KMS-11 (cell line): ENCODE measurements at regions not wholly inside any gene's neighbourhood (a gene's known extent, or its start where the extent isn't known, plus 50 kb on each side); places are given as distances from the start of the nearest gene placed in this dataset.

Source experiments
- H2AFZ ChIP-seq: fragments of 200-600 bp; sonication (generic); 2 replicates; pipeline ENCODE4 v1.6.1; 2016; ENCODE audit warnings: antibody characterized with exemption, mixed run types, low read depth
- H3K27ac ChIP-seq: fragments of 200-600 bp; sonication (generic); 2 replicates; pipeline ENCODE4 v1.6.1; 2016; ENCODE audit warnings: mild to moderate bottlenecking, mixed run types
- H3K27me3 ChIP-seq: fragments of 200-600 bp; sonication (generic); 2 replicates; pipeline ENCODE4 v1.6.1; 2017; ENCODE audit warnings: mild to moderate bottlenecking, low read depth, mixed run types, moderate library complexity; ENCODE audit not compliant: insufficient read depth
- H3K36me3 ChIP-seq: fragments of 200-600 bp; sonication (generic); 2 replicates; pipeline ENCODE4 v1.6.1; 2017; ENCODE audit warnings: mild to moderate bottlenecking, mixed run types; ENCODE audit not compliant: insufficient read depth
- H3K4me1 ChIP-seq: fragments of 200-600 bp; sonication (generic); 2 replicates; pipeline ENCODE4 v1.6.1; 2016; ENCODE audit warnings: mild to moderate bottlenecking, low read depth, mixed run types; ENCODE audit not compliant: poor library complexity, severe bottlenecking
- H3K4me2 ChIP-seq: fragments of 200-600 bp; sonication (generic); 2 replicates; pipeline ENCODE4 v1.7.0; 2016; ENCODE audit warnings: mild to moderate bottlenecking, mixed run types
- H3K4me3 ChIP-seq: fragments of 200-600 bp; sonication (generic); IDR thresholded peaks from 2 replicates; pipeline ENCODE4 v1.6.1; 2017; ENCODE audit warnings: low read depth, low read length, mixed read lengths; ENCODE audit not compliant: insufficient read depth
- H3K79me2 ChIP-seq: fragments of 200-600 bp; sonication (generic); 2 replicates; pipeline ENCODE4 v1.6.1; 2016; ENCODE audit warnings: low read depth, mixed run types; ENCODE audit not compliant: insufficient read depth
- H3K9ac ChIP-seq: fragments of 200-600 bp; sonication (generic); 2 replicates; pipeline ENCODE4 v1.6.1; 2016; ENCODE audit warnings: mild to moderate bottlenecking, mixed run types
- H4K20me1 ChIP-seq: fragments of 200-600 bp; sonication (generic); 2 replicates; pipeline ENCODE4 v1.6.1; 2016; ENCODE audit warnings: mild to moderate bottlenecking, mixed run types; ENCODE audit not compliant: insufficient read depth
- CTCF ChIP-seq: fragments of 200-600 bp; sonication (generic); conservative IDR thresholded peaks from 2 replicates; pipeline ENCODE4 v1.6.1; 2017; ENCODE audit warnings: low read depth, mild to moderate bottlenecking, antibody characterized with exemption, low read length, moderate library complexity, mixed read lengths

GRCh38 chr12:76698966-76699365 is 64.9 kb upstream of the ZDHHC17 start:
- Histone ChIP-seq H3K4me2 (no peak overlapping the region), H3K4me3 (no peak overlapping the region)
- TF ChIP-seq CTCF = no peak

GRCh38 chr12:76701690-76702089 is 62.2 kb upstream of the ZDHHC17 start:
- Histone ChIP-seq H3K4me3 (no peak overlapping the region), H3K79me2 (no peaks in the 10 kb centered on the region), H3K9ac (no peak overlapping the region), H3K4me2 (no peak overlapping the region), H3K27ac (no peak overlapping the region), H2AFZ (no peak overlapping the region), H3K4me1 (peaks cover 3% of the 10 kb centered on the region), H3K27me3 (no peaks in the 10 kb centered on the region), H4K20me1 (no peaks in the 10 kb centered on the region), H3K36me3 (no peaks in the 10 kb centered on the region)
- no peak for TF ChIP-seq CTCF

More at GRCh38 chr12:76698966-76699365, 64.9 kb upstream of the ZDHHC17 start:
- H3K27me3 ChIP-seq = no peaks in the 10 kb centered on the region
- no peaks in the 10 kb centered on the region for H3K79me2 ChIP-seq
- peaks cover 3% of the 10 kb centered on the region for H3K4me1 ChIP-seq
- H3K9ac ChIP-seq = no peak overlapping the region
- H3K36me3 ChIP-seq = no peaks in the 10 kb centered on the region
- H3K27ac ChIP-seq = no peak overlapping the region
- no peak overlapping the region for H2AFZ ChIP-seq
- no peaks in the 10 kb centered on the region for H4K20me1 ChIP-seq

GRCh38 chr12:76702946-76703345 is 61.0 kb upstream of the ZDHHC17 start:
- Histone ChIP-seq H3K79me2 (no peaks in the 10 kb centered on the region), H3K4me3 (no peak overlapping the region), H3K4me1 (peaks cover 3% of the 10 kb centered on the region), H3K36me3 (no peaks in the 10 kb centered on the region), H2AFZ (no peak overlapping the region), H3K27me3 (no peaks in the 10 kb centered on the region), H3K4me2 (no peak overlapping the region), H3K9ac (no peak overlapping the region), H3K27ac (no peak overlapping the region), H4K20me1 (no peaks in the 10 kb centered on the region)
- TF ChIP-seq CTCF = no peak

- Histone ChIP-seq H3K4me2 (no peak overlapping the region), H3K9ac (no peak overlapping the region), H3K4me1 (peaks cover 3% of the 10 kb centered on the region), H3K27ac (no peak overlapping the region), H3K36me3 (no peaks in the 10 kb centered on the region), H3K4me3 (no peak overlapping the region), H4K20me1 (no peaks in the 10 kb centered on the region), H3K79me2 (no peaks in the 10 kb centered on the region), H3K27me3 (no peaks in the 10 kb centered on the region), H2AFZ (no peak overlapping the region)
- TF ChIP-seq CTCF = no peak
Measured at GRCh38 chr12:76704693-76705092, 59.2 kb upstream of the ZDHHC17 start.
